ENCODE measurements at regions not wholly inside any gene's neighbourhood (a gene's known extent, or its start where the extent isn't known, plus 50 kb on each side); places are given as distances from the start of the nearest gene placed in this dataset.

- no peak overlapping the region for H3K4me3 ChIP-seq (replicated peaks; ENCODE audit: low read depth, low read length)
- no peak for TF ChIP-seq CTCF (IDR thresholded peaks at IDR 0.05; ENCODE audit: low read depth, low read length, missing control alignments)
- DNase-seq (ENCODE audit: extremely low read depth, low read depth): no peak
Observed at GRCh38 chr6:30795549-30796293, 51.4 kb upstream of the IER3 start.

All from HFF-Myc (cell line).